Fibroblast of upper back skin (primary cell): ENCODE measurements at regions not wholly inside any gene's neighbourhood (a gene's known extent, or its start where the extent isn't known, plus 50 kb on each side); places are given as distances from the start of the nearest gene placed in this dataset.

Experiments used
- DNase-seq: peaks from one replicate; pipeline ENCODE4 v3.0.0-alpha.2; 2013

- DNase-seq = no peak
Observed at GRCh38 chr2:228283491-228284171, 102.1 kb upstream of the SPHKAP start.

- DNase-seq = no peak
Observed at GRCh38 chr2:228282376-228282775, 100.9 kb upstream of the SPHKAP start.

GRCh38 chr2:228273159-228273558 is 91.7 kb upstream of the SPHKAP start:
- DNase-seq = no peak

GRCh38 chr2:228269351-228269750 is 87.9 kb upstream of the SPHKAP start:
- DNase-seq = no peak

GRCh38 chr2:228268756-228269155 is 87.3 kb upstream of the SPHKAP start:
- DNase-seq = no peak

- no peak for DNase-seq
Observed at GRCh38 chr2:228268301-228268700, 86.8 kb upstream of the SPHKAP start.

- no peak for DNase-seq
Observed at GRCh38 chr2:228263156-228263555, 81.7 kb upstream of the SPHKAP start.

GRCh38 chr2:228261546-228261945 is 80.1 kb upstream of the SPHKAP start:
- no peak for DNase-seq

- no peak for DNase-seq
Observed at GRCh38 chr2:228257379-228257778, 75.9 kb upstream of the SPHKAP start.

- DNase-seq = no peak
Observed at GRCh38 chr2:228253752-228254151, 72.3 kb upstream of the SPHKAP start.

- DNase-seq = no peak
Observed at GRCh38 chr2:228247335-228247734, 65.8 kb upstream of the SPHKAP start.

GRCh38 chr2:228245601-228246000 is 64.1 kb upstream of the SPHKAP start:
- DNase-seq = no peak

- DNase-seq = no peak
Observed at GRCh38 chr2:228242591-228242990, 61.1 kb upstream of the SPHKAP start.

GRCh38 chr2:228239907-228240561 is 58.5 kb upstream of the SPHKAP start:
- no peak for DNase-seq

- DNase-seq = peak; percentile 1
Observed at GRCh38 chr2:228239207-228239906, 57.9 kb upstream of the SPHKAP start.
